Hepatocyte (in vitro differentiated cells): ENCODE measurements at regions not wholly inside any gene's neighbourhood (a gene's known extent, or its start where the extent isn't known, plus 50 kb on each side); places are given as distances from the start of the nearest gene placed in this dataset.
"Not testable (repeated sequence)": the region's sequence is repeated elsewhere in the genome, so short reads cannot be mapped to it uniquely, and the experiment has no call there.

Experiments used
- DNase-seq: peaks from one replicate; pipeline ENCODE4 v3.0.0-alpha.2; 2016; ENCODE audit warnings: low spot score
- H2AFZ ChIP-seq: fragments of 200-600 bp; sonication (generic); 2 replicates; pipeline ENCODE4 v1.6.0; 2016; ENCODE audit warnings: antibody characterized with exemption, mild to moderate bottlenecking
- H3K27ac ChIP-seq: fragments of 200-600 bp; sonication (generic); 2 replicates; pipeline ENCODE4 v1.5.1; 2016; ENCODE audit warnings: mild to moderate bottlenecking
- H3K27me3 ChIP-seq: fragments of 200-600 bp; sonication (generic); 2 replicates; pipeline ENCODE4 v1.6.1; 2016
- H3K36me3 ChIP-seq: fragments of 200-600 bp; sonication (generic); replicated peaks from 2 replicates; pipeline ENCODE4 v1.5.1; 2016; ENCODE audit warnings: low read depth; ENCODE audit not compliant: insufficient read depth
- H3K4me1 ChIP-seq: fragments of 200-600 bp; sonication (generic); 2 replicates; pipeline ENCODE4 v1.5.1; 2016; ENCODE audit warnings: mild to moderate bottlenecking, moderate library complexity; ENCODE audit not compliant: insufficient read depth
- H3K4me2 ChIP-seq: fragments of 200-600 bp; sonication (generic); 2 replicates; pipeline ENCODE4 v1.6.0; 2016
- H3K4me3 ChIP-seq: fragments of 200-600 bp; sonication (generic); 2 replicates; pipeline ENCODE4 v1.5.1; 2016; ENCODE audit warnings: mild to moderate bottlenecking
- H3K79me2 ChIP-seq: fragments of 200-600 bp; sonication (generic); 2 replicates; pipeline ENCODE4 v1.6.0; 2017; ENCODE audit warnings: mild to moderate bottlenecking
- H3K9me2 ChIP-seq: fragments of 200-600 bp; sonication (generic); replicated peaks from 2 replicates; pipeline ENCODE4 v1.6.0; 2017; ENCODE audit warnings: mild to moderate bottlenecking; ENCODE audit not compliant: insufficient read depth
- H3K9me3 ChIP-seq: fragments of 200-600 bp; sonication (generic); 2 replicates; pipeline ENCODE4 v1.5.1; 2016; ENCODE audit warnings: low read depth, mild to moderate bottlenecking
- H4K20me1 ChIP-seq: fragments of 200-600 bp; sonication (generic); 2 replicates; pipeline ENCODE4 v1.6.0; 2016; ENCODE audit warnings: mild to moderate bottlenecking; ENCODE audit not compliant: insufficient read depth, poor library complexity, severe bottlenecking
- CTCF ChIP-seq: fragments of 200-600 bp; sonication (generic); IDR thresholded peaks from 2 replicates; pipeline ENCODE4 v1.5.1; 2016; ENCODE audit warnings: antibody characterized with exemption, mild to moderate bottlenecking; ENCODE audit not compliant: poor library complexity
- WGBS: methylation state at CpG from one replicate; pipeline ENCODE4 v1.1.6; 2016; ENCODE audit warnings: low lambda C conversion rate; ENCODE audit errors: missing lambda C conversion rate; 5-methylcytosine and 5-hydroxymethylcytosine counted together

- not testable (repeated sequence) for H3K4me3 ChIP-seq, H3K27ac ChIP-seq, H2AFZ ChIP-seq, H3K9me2 ChIP-seq, H3K27me3 ChIP-seq, H3K36me3 ChIP-seq, DNase-seq, H3K4me1 ChIP-seq, H3K4me2 ChIP-seq, H3K9me3 ChIP-seq, H4K20me1 ChIP-seq
- 89% methylated on average over 4 of the region's 4 CpGs for WGBS
- H3K79me2 ChIP-seq = peaks cover 33% of the 10 kb centered on the region
Measured at GRCh38 chr22:22296047-22296446, 51.5 kb downstream of the VPREB1 start.

GRCh38 chr22:22297159-22297793, 52.7 kb downstream of the VPREB1 start:
- peak; percentile 34 for DNase-seq
- H3K27me3 ChIP-seq, H3K9me2 ChIP-seq, H3K4me1 ChIP-seq, H3K9me3 ChIP-seq, H4K20me1 ChIP-seq, H3K36me3 ChIP-seq: not testable (repeated sequence)
- Histone ChIP-seq H3K27ac (peak overlapping the region; percentile 58), H3K4me2 (peak overlapping the region; percentile 78), H3K79me2 (peaks cover 42% of the 10 kb centered on the region), H2AFZ (peak overlapping the region; percentile 90), H3K4me3 (peak overlapping the region; percentile 73)
- WGBS = 0% methylated on average over 9 of the region's 28 CpGs

GRCh38 chr22:22297794-22298653, 53.4 kb downstream of the VPREB1 start:
- Histone ChIP-seq H3K27ac (peak overlapping the region; percentile 93), H3K4me2 (peak overlapping the region; percentile 78), H2AFZ (peak overlapping the region; percentile 97), H3K4me3 (peak overlapping the region; percentile 73), H3K79me2 (peaks cover 45% of the 10 kb centered on the region)
- DNase-seq = peak; percentile 91
- H3K9me2 ChIP-seq, H3K9me3 ChIP-seq, H3K4me1 ChIP-seq, H3K27me3 ChIP-seq, H4K20me1 ChIP-seq, H3K36me3 ChIP-seq: not testable (repeated sequence)
- WGBS = under 1% methylated on average over 38 of the region's 72 CpGs
- peak; percentile 56 for TF ChIP-seq CTCF

- peak overlapping the region; percentile 93 for H3K27ac ChIP-seq
- peak overlapping the region; percentile 73 for H3K4me3 ChIP-seq
- H4K20me1 ChIP-seq, H3K4me1 ChIP-seq, H3K9me3 ChIP-seq, H3K27me3 ChIP-seq, H3K9me2 ChIP-seq, DNase-seq, H3K36me3 ChIP-seq: not testable (repeated sequence)
- 35% methylated on average over 6 of the region's 6 CpGs for WGBS
- peak overlapping the region; percentile 97 for H2AFZ ChIP-seq
- peaks cover 48% of the 10 kb centered on the region for H3K79me2 ChIP-seq
- peak overlapping the region; percentile 73 for H3K4me2 ChIP-seq
Measured at GRCh38 chr22:22298654-22299009, 54.0 kb downstream of the VPREB1 start.

GRCh38 chr22:22300511-22300910, 55.9 kb downstream of the VPREB1 start:
- H3K79me2 ChIP-seq = peaks cover 47% of the 10 kb centered on the region
- DNase-seq, H3K4me1 ChIP-seq, H3K27me3 ChIP-seq, H3K4me3 ChIP-seq, H3K4me2 ChIP-seq, H3K9me3 ChIP-seq, H3K36me3 ChIP-seq, H3K27ac ChIP-seq, H3K9me2 ChIP-seq, H2AFZ ChIP-seq, H4K20me1 ChIP-seq: not testable (repeated sequence)
- 93% methylated on average over 5 of the region's 5 CpGs for WGBS

GRCh38 chr22:22300946-22301345, 56.4 kb downstream of the VPREB1 start:
- H3K9me2 ChIP-seq, H4K20me1 ChIP-seq, DNase-seq, H3K4me1 ChIP-seq, H3K4me2 ChIP-seq, H3K27me3 ChIP-seq, H2AFZ ChIP-seq, H3K27ac ChIP-seq, H3K9me3 ChIP-seq, H3K36me3 ChIP-seq, H3K4me3 ChIP-seq: not testable (repeated sequence)
- H3K79me2 ChIP-seq = peaks cover 43% of the 10 kb centered on the region
- WGBS = 100% methylated on average over 1 of the region's 1 CpG
